RWPE1 (cell line): ENCODE measurements at regions not wholly inside any gene's neighbourhood (a gene's known extent, or its start where the extent isn't known, plus 50 kb on each side); places are given as distances from the start of the nearest gene placed in this dataset.

ENCODE experiments used
- CTCF ChIA-PET: fragments of 350-600 bp; sonication (Branson Sonifier 250); formaldehyde crosslinking; extraction: SDS; loops from one replicate; lab custom pipeline; 2021; lab: Yijun Ruan, JAX
- POLR2A ChIA-PET: fragments of 400-600 bp; formaldehyde crosslinking; extraction: SDS; loops from one replicate; lab custom pipeline; 2020; ENCODE audit warnings: antibody characterized with exemption; ENCODE audit not compliant: low non-redundant PET; lab: Yijun Ruan, JAX
- DNase-seq: peaks from one replicate; pipeline ENCODE4 v3.0.0; 2012; ENCODE audit warnings: low spot score
- H3K27ac ChIP-seq: fragments of 450-650 bp; 2 replicates; pipeline ENCODE4 v1.5.1; 2017
- TF ChIP-seq, protein P1 (sequence below): fragments of 450-650 bp; conservative IDR thresholded peaks from 2 replicates; pipeline ENCODE4 v1.5.1; 2017; ENCODE audit warnings: low read depth, mild to moderate bottlenecking

DNA sequence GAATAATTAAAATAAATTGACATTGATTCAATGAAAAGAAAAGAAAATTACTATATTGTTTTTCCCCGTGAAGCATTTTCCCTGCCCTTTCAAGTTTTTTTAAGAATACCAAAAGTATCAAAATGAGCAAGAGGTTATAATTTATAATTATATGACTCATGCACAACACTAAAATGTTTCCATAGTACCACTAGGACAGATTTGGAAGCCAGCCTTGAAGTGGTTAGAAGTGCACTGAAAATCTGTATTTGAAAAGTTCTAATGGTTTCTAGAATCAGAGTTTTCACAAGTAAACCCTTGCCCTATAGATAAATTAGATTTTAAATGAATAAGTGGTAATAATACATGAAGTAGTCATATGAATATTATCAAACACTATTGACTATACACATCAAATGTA, 140.9 kb downstream of the HNRNPD start:
- H3K27ac ChIP-seq: no peak overlapping the region
- TF ChIP-seq, protein P1, sequence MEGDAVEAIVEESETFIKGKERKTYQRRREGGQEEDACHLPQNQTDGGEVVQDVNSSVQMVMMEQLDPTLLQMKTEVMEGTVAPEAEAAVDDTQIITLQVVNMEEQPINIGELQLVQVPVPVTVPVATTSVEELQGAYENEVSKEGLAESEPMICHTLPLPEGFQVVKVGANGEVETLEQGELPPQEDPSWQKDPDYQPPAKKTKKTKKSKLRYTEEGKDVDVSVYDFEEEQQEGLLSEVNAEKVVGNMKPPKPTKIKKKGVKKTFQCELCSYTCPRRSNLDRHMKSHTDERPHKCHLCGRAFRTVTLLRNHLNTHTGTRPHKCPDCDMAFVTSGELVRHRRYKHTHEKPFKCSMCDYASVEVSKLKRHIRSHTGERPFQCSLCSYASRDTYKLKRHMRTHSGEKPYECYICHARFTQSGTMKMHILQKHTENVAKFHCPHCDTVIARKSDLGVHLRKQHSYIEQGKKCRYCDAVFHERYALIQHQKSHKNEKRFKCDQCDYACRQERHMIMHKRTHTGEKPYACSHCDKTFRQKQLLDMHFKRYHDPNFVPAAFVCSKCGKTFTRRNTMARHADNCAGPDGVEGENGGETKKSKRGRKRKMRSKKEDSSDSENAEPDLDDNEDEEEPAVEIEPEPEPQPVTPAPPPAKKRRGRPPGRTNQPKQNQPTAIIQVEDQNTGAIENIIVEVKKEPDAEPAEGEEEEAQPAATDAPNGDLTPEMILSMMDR: no peak
- DNase-seq: no peak
- ChIA-PET CTCF (no interaction called here), POLR2A (no interaction called here)

DNA sequence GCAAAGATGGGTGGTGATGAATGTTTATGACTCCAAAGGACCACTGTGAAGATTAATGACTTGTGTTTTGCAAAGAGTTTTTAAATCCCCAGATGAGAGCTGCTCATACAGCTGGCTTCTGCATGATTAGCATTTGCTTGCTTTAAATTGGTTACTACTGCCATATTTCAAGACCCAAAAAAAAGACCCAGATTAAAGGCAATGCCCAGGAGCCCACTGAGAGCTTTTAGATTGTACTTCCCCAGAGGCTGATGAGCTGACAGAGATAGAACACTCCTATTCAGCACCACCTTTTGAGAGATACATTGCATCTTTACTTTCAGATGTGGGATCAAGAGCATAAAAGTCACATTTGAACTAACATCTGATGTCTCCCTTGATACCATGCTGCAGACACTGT, 142.0 kb downstream of the HNRNPD start:
- TF ChIP-seq, protein P1: no peak
- ChIA-PET CTCF (no interaction called here), POLR2A (no interaction called here)
- DNase-seq: no peak
- no peak overlapping the region for H3K27ac ChIP-seq

DNA sequence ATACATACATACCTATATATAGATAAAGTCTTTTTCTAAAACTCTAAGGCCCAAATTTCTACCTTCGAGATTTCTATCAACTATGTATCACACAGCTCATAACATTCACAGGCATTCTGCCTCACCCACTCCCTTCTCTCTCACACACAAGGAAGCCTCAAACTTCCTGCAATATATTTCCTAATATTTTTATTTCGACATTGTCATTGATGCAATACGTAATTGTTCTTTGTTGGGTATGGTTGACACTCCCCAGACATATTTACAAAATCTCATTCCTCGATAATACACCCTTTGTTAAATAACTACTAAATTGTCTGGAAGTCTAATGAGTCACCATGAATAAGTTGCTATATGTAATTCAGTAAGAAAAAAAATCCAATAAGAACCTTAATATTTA, 143.5 kb downstream of the HNRNPD start:
- POLR2A ChIA-PET: no interaction called here
- no peak overlapping the region for H3K27ac ChIP-seq

DNA sequence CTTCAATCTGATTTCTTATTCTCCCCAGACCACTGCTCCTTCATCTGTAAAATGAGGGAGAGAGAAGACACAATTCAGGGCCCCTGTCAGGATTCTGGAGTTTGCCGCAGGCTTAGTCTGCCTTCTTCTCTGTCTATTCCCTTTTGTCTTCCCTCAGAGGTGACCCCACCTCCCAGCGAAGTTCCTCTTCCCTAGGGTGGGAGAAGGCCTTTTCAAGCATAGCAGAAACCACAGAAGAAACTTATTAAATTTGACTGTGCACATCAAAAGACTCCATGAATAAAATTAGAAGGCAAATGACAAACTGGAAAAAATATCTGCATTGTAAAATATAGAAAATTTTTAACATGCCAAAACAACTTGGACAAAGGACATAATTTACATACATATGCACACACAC, 148.8 kb downstream of the HNRNPD start:
- ChIA-PET CTCF (no interaction called here), POLR2A (no interaction called here)
- no peak overlapping the region for H3K27ac ChIP-seq
- no peak for DNase-seq
- TF ChIP-seq, protein P1: no peak

More for the DNA sequence above, 143.5 kb downstream of the HNRNPD start:
- peak; percentile 58 for DNase-seq
- TF ChIP-seq, protein P1: no peak
- CTCF ChIA-PET: no interaction called here

DNA sequence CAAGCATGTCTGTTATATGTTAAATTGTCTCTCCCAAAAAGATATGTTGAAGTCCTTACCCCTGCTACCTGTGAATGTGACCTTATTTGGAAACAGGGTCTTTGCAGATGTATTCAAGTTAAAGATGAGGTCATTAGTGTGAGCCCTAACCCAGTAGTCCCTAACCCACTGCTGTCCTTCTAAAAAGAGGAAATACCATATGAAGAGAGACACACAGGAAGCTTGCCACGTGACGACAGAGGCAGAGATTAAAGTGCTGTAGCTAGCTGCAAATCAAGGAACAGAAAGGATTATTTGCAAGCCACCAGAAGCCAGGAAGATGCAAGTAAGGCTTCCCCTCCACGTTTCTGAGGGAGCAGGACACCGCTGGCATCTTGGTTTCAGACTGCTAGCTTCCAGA, 150.1 kb downstream of the HNRNPD start:
- CTCF ChIA-PET: no interaction called here
- POLR2A ChIA-PET: no interaction called here
- no peak overlapping the region for H3K27ac ChIP-seq
- no peak for DNase-seq
- TF ChIP-seq, protein P1: no peak

DNA sequence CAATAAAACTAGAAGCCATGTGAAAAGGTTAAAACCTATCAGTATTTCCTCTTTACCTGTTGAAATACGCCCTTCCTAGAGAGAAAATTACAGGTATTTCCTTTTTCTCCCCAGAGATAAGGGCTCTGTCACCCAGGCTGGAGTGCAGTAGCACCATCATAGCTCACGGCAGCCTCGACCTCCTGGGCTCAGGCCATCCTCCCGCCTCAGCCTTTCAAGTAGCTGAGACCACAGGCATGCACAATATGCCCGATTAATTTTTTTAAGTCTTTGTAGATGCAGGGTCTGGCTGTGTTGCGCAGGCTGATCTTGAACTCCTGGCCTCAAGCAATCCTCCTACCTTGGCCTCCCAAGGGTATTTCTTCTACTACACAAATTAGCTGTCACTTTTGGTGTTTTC, 154.4 kb downstream of the HNRNPD start:
- POLR2A ChIA-PET: no interaction called here
- TF ChIP-seq, protein P1: no peak
- H3K27ac ChIP-seq: no peak overlapping the region
- DNase-seq: no peak
- CTCF ChIA-PET: no interaction called here
